Panc1 (cell line): ENCODE measurements at regions not wholly inside any gene's neighbourhood (a gene's known extent, or its start where the extent isn't known, plus 50 kb on each side); places are given as distances from the start of the nearest gene placed in this dataset.

ENCODE experiments used
- ATAC-seq: fragments of 200-7000 bp; cut with Tn5 transposase; 2 replicates; pipeline ENCODE4 v1.9.1; 2020; ENCODE audit warnings: mild to moderate bottlenecking, moderate library complexity
- BruUV-seq: library from RNA; stranded (reverse); fragments of 400-500 nt; replicated peaks from 2 replicates; lab custom pipeline; 2021; lab: Mats Ljungman, UMichigan
- CTCF ChIA-PET: fragments of 300-600 bp; sonication (Branson Sonifier 250); formaldehyde crosslinking; loops from one replicate; lab custom pipeline; 2022; ENCODE audit warnings: antibody characterized with exemption; lab: Charles Lee
- POLR2A ChIA-PET: fragments of 300-600 bp; sonication (Branson Sonifier 250); formaldehyde crosslinking; loops from one replicate; lab custom pipeline; 2022; ENCODE audit warnings: antibody characterized with exemption; lab: Charles Lee
- DNase-seq: peaks from one replicate; pipeline ENCODE4 v3.0.0-alpha.2; 2010; ENCODE audit warnings: low read depth, low spot score
- H3K27ac ChIP-seq: 2 replicates; pipeline ENCODE4 v1.5.1; 2011; ENCODE audit warnings: mild to moderate bottlenecking, low read length, inconsistent platforms
- H3K27me3 ChIP-seq: fragments of 200-500 bp; sonication (Bioruptor generic); 2 replicates; pipeline ENCODE4 v1.6.0; 2014; ENCODE audit warnings: low read length, inconsistent platforms; ENCODE audit not compliant: control insufficient read depth, insufficient read depth
- H3K36me3 ChIP-seq: fragments of 200-500 bp; sonication (Bioruptor generic); 2 replicates; pipeline ENCODE4 v1.5.1; 2014; ENCODE audit warnings: inconsistent platforms, mild to moderate bottlenecking, low read length, moderate library complexity; ENCODE audit not compliant: control insufficient read depth, insufficient read depth
- H3K4me1 ChIP-seq: 2 replicates; pipeline ENCODE4 v1.5.1; 2011; ENCODE audit warnings: inconsistent platforms, mild to moderate bottlenecking, low read length, moderate library complexity; ENCODE audit not compliant: control insufficient read depth, insufficient read depth
- H3K4me3 ChIP-seq, 2 experiments: 2 replicates each; pipeline ENCODE4 v1.5.1; 2011 to 2012; ENCODE audit warnings: low read depth in 2 of 2, low read length in 2 of 2, mild to moderate bottlenecking in 2 of 2, inconsistent platforms in 1 of 2, moderate library complexity in 1 of 2
- H3K9me3 ChIP-seq: fragments of 200-500 bp; sonication (Bioruptor generic); 2 replicates; pipeline ENCODE4 v1.5.1; 2014; ENCODE audit warnings: low read depth, mild to moderate bottlenecking, inconsistent platforms, low read length, moderate library complexity; ENCODE audit not compliant: control insufficient read depth, insufficient read depth
- POLR2AphosphoS5 ChIP-seq: IDR thresholded peaks from 2 replicates; pipeline ENCODE4 v1.6.1; 2012; ENCODE audit warnings: mild to moderate bottlenecking, low read depth, low read length, moderate library complexity
- SIN3A ChIP-seq: IDR thresholded peaks from 2 replicates; pipeline ENCODE4 v1.6.1; 2012; ENCODE audit warnings: low read depth, mild to moderate bottlenecking, low read length, moderate library complexity, borderline replicate concordance; ENCODE audit not compliant: insufficient read depth
- TCF7L2 ChIP-seq: IDR thresholded peaks from 2 replicates; pipeline ENCODE4 v1.6.1; 2011; ENCODE audit warnings: mild to moderate bottlenecking, low read depth, low read length, inconsistent platforms
- in situ Hi-C: cut with HindIII; loops from 2 replicates; pipeline ENCODE4 v1.10.0; 2016; ENCODE audit warnings: low sequenced_read_pairs, low pct_unique_long_range_greater_than_20kb
- intact Hi-C: fragments of 100-400 bp; cut with micrococcal nuclease; formaldehyde crosslinking; loops from one replicate; pipeline ENCODE4 v1.10.0; 2022; ENCODE audit not compliant: unreplicated experiment
- TF ChIP-seq, protein P1 (sequence below): fragments of 450-650 bp; IDR thresholded peaks from 2 replicates; pipeline ENCODE4 v1.5.1; 2017; ENCODE audit warnings: mild to moderate bottlenecking
- TF ChIP-seq, protein P2 (sequence below), 2 experiments: IDR thresholded peaks; 2 replicates each; pipeline ENCODE4 v1.6.1; 2011 to 2012; ENCODE audit warnings: low read depth in 2 of 2, control low read depth in 1 of 2, low read length in 1 of 2, mild to moderate bottlenecking in 1 of 2, moderate library complexity in 1 of 2; ENCODE audit not compliant: insufficient read depth in 1 of 2

DNA sequence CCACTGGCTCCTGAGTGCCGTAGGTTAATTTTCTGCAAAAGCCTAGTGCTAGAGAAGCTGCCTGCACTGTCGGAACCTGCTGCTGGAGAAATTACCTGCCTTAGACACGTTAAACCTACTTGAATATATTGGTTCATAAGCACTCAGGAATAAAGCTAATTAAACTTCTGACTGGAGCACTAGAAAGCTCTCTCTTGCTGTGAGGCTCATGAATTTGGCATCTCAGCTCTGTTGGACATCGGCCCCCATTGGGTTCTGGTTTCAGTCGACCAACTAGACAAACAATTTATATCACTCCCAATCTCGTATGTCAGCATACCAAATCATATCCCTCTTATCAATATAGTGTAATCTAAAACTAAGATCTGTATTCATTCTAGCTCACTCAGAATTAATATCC, 52.4 kb upstream of the SEMA3C start:
- TF ChIP-seq, protein P1, sequence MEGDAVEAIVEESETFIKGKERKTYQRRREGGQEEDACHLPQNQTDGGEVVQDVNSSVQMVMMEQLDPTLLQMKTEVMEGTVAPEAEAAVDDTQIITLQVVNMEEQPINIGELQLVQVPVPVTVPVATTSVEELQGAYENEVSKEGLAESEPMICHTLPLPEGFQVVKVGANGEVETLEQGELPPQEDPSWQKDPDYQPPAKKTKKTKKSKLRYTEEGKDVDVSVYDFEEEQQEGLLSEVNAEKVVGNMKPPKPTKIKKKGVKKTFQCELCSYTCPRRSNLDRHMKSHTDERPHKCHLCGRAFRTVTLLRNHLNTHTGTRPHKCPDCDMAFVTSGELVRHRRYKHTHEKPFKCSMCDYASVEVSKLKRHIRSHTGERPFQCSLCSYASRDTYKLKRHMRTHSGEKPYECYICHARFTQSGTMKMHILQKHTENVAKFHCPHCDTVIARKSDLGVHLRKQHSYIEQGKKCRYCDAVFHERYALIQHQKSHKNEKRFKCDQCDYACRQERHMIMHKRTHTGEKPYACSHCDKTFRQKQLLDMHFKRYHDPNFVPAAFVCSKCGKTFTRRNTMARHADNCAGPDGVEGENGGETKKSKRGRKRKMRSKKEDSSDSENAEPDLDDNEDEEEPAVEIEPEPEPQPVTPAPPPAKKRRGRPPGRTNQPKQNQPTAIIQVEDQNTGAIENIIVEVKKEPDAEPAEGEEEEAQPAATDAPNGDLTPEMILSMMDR: no peak
- TF ChIP-seq POLR2AphosphoS5 (no peak), SIN3A (no peak), TCF7L2 (no peak)
- TF ChIP-seq, protein P2, sequence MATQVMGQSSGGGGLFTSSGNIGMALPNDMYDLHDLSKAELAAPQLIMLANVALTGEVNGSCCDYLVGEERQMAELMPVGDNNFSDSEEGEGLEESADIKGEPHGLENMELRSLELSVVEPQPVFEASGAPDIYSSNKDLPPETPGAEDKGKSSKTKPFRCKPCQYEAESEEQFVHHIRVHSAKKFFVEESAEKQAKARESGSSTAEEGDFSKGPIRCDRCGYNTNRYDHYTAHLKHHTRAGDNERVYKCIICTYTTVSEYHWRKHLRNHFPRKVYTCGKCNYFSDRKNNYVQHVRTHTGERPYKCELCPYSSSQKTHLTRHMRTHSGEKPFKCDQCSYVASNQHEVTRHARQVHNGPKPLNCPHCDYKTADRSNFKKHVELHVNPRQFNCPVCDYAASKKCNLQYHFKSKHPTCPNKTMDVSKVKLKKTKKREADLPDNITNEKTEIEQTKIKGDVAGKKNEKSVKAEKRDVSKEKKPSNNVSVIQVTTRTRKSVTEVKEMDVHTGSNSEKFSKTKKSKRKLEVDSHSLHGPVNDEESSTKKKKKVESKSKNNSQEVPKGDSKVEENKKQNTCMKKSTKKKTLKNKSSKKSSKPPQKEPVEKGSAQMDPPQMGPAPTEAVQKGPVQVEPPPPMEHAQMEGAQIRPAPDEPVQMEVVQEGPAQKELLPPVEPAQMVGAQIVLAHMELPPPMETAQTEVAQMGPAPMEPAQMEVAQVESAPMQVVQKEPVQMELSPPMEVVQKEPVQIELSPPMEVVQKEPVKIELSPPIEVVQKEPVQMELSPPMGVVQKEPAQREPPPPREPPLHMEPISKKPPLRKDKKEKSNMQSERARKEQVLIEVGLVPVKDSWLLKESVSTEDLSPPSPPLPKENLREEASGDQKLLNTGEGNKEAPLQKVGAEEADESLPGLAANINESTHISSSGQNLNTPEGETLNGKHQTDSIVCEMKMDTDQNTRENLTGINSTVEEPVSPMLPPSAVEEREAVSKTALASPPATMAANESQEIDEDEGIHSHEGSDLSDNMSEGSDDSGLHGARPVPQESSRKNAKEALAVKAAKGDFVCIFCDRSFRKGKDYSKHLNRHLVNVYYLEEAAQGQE (IDR thresholded peaks at IDR 0.05; ENCODE audit: insufficient read depth in 1 of 2, low read depth in 2 of 2, low read length in 1 of 2): no peak
- intact Hi-C loops (no loop called here), in situ Hi-C loops (no loop called here)
- Histone ChIP-seq H3K9me3 (peaks cover 1% of the 10 kb centered on the region; the same call in 1 of the 2 replicates), H3K4me1 (no peaks in the 10 kb centered on the region), H3K27ac (peak overlapping the region; percentile 57; the same call in 1 of the 2 replicates), H3K27me3 (no peaks in the 10 kb centered on the region), H3K4me3 (no peak overlapping the region), H3K36me3 (no peaks in the 10 kb centered on the region)
- no TSS peak for BruUV-seq
- ATAC-seq (no peak), DNase-seq (no peak)
- POLR2A ChIA-PET: no interaction called here
- CTCF ChIA-PET: no interaction called here
